Hepatocyte (in vitro differentiated cells): ENCODE measurements at regions not wholly inside any gene's neighbourhood (a gene's known extent, or its start where the extent isn't known, plus 50 kb on each side); places are given as distances from the start of the nearest gene placed in this dataset.

ENCODE experiments used
- DNase-seq: peaks from one replicate; pipeline ENCODE4 v3.0.0-alpha.2; 2016; ENCODE audit warnings: low spot score
- H2AFZ ChIP-seq: fragments of 200-600 bp; sonication (generic); 2 replicates; pipeline ENCODE4 v1.6.0; 2016; ENCODE audit warnings: antibody characterized with exemption, mild to moderate bottlenecking
- H3K27ac ChIP-seq: fragments of 200-600 bp; sonication (generic); 2 replicates; pipeline ENCODE4 v1.5.1; 2016; ENCODE audit warnings: mild to moderate bottlenecking
- H3K27me3 ChIP-seq: fragments of 200-600 bp; sonication (generic); 2 replicates; pipeline ENCODE4 v1.6.1; 2016
- H3K36me3 ChIP-seq: fragments of 200-600 bp; sonication (generic); replicated peaks from 2 replicates; pipeline ENCODE4 v1.5.1; 2016; ENCODE audit warnings: low read depth; ENCODE audit not compliant: insufficient read depth
- H3K4me1 ChIP-seq: fragments of 200-600 bp; sonication (generic); 2 replicates; pipeline ENCODE4 v1.5.1; 2016; ENCODE audit warnings: mild to moderate bottlenecking, moderate library complexity; ENCODE audit not compliant: insufficient read depth
- H3K4me2 ChIP-seq: fragments of 200-600 bp; sonication (generic); 2 replicates; pipeline ENCODE4 v1.6.0; 2016
- H3K4me3 ChIP-seq: fragments of 200-600 bp; sonication (generic); 2 replicates; pipeline ENCODE4 v1.5.1; 2016; ENCODE audit warnings: mild to moderate bottlenecking
- H3K79me2 ChIP-seq: fragments of 200-600 bp; sonication (generic); 2 replicates; pipeline ENCODE4 v1.6.0; 2017; ENCODE audit warnings: mild to moderate bottlenecking
- H3K9me2 ChIP-seq: fragments of 200-600 bp; sonication (generic); replicated peaks from 2 replicates; pipeline ENCODE4 v1.6.0; 2017; ENCODE audit warnings: mild to moderate bottlenecking; ENCODE audit not compliant: insufficient read depth
- H3K9me3 ChIP-seq: fragments of 200-600 bp; sonication (generic); 2 replicates; pipeline ENCODE4 v1.5.1; 2016; ENCODE audit warnings: low read depth, mild to moderate bottlenecking
- H4K20me1 ChIP-seq: fragments of 200-600 bp; sonication (generic); 2 replicates; pipeline ENCODE4 v1.6.0; 2016; ENCODE audit warnings: mild to moderate bottlenecking; ENCODE audit not compliant: insufficient read depth, poor library complexity, severe bottlenecking
- CTCF ChIP-seq: fragments of 200-600 bp; sonication (generic); IDR thresholded peaks from 2 replicates; pipeline ENCODE4 v1.5.1; 2016; ENCODE audit warnings: antibody characterized with exemption, mild to moderate bottlenecking; ENCODE audit not compliant: poor library complexity
- EZH2 ChIP-seq: fragments of 200-600 bp; sonication (generic); IDR thresholded peaks from 2 replicates; pipeline ENCODE4 v1.6.1; 2016; ENCODE audit warnings: antibody characterized with exemption, mild to moderate bottlenecking, borderline replicate concordance
- EZH2phosphoT487 ChIP-seq: fragments of 200-600 bp; sonication (generic); IDR thresholded peaks from one replicate; pipeline ENCODE4 v1.6.1; 2018; ENCODE audit warnings: antibody characterized with exemption, mild to moderate bottlenecking, low read depth, moderate library complexity; ENCODE audit not compliant: unreplicated experiment, severe bottlenecking
- WGBS: methylation state at CpG from one replicate; pipeline ENCODE4 v1.1.6; 2016; ENCODE audit warnings: low lambda C conversion rate; ENCODE audit errors: missing lambda C conversion rate; 5-methylcytosine and 5-hydroxymethylcytosine counted together

DNA sequence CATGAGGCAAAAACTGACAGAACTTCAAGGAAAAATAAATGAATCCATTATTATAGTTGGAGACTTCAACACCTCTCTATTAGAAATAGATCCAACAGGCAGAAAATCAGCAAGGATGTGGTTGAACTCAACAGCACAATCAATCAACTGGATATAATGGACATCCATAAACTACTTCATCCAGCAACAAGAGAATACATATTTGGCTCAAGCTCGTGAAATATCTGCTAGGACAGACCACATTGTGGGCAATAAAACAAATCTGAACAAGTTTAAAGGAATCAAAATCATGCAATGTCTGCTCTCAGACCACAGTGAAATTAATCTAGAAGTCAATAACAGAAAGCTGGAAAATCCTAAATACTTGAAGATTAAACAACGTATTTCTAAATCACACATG is 362.6 kb downstream of the CD109 start:
- no peaks in the 10 kb centered on the region for H3K79me2 ChIP-seq
- DNase-seq, result no peak
- H3K4me3 ChIP-seq, result no peak overlapping the region
- no peaks in the 10 kb centered on the region for H4K20me1 ChIP-seq
- WGBS, result 80% methylated on average over 2 of the region's 2 CpGs
- no peaks in the 10 kb centered on the region for H3K9me3 ChIP-seq
- no peaks in the 10 kb centered on the region for H3K4me1 ChIP-seq
- H3K27ac ChIP-seq, result no peak overlapping the region
- H3K36me3 ChIP-seq, result no peaks in the 10 kb centered on the region
- no peaks in the 10 kb centered on the region for H3K27me3 ChIP-seq
- H2AFZ ChIP-seq, result no peak overlapping the region
- H3K9me2 ChIP-seq, result no peaks in the 10 kb centered on the region
- TF ChIP-seq EZH2 (no peak), EZH2phosphoT487 (no peak)
- H3K4me2 ChIP-seq, result no peak overlapping the region

DNA sequence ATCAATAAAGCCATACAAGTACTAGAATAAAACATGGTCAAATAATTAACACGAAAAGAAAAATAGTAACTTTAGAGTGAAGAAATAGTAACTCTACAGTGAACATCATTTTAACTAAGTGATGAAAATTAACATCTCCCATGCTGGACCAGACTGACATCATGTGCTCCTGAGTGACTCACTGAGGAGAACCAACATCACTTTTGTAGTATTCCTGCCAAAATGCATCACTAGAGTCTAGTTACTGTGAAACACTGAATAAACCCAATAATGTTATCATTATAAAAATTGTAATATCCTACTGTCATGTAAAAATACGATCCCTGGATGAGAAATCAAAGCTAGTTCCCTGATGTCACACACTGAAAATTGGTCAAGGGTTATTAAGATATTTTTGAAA is 361.3 kb downstream of the CD109 start:
- no peaks in the 10 kb centered on the region for H3K9me3 ChIP-seq
- no peak overlapping the region for H2AFZ ChIP-seq
- TF ChIP-seq EZH2phosphoT487 (no peak), CTCF (no peak), EZH2 (no peak)
- no peaks in the 10 kb centered on the region for H3K4me1 ChIP-seq
- H3K36me3 ChIP-seq, result no peaks in the 10 kb centered on the region
- 88% methylated on average over 2 of the region's 2 CpGs for WGBS
- H3K27me3 ChIP-seq, result no peaks in the 10 kb centered on the region
- H4K20me1 ChIP-seq, result no peaks in the 10 kb centered on the region
- no peaks in the 10 kb centered on the region for H3K9me2 ChIP-seq
- DNase-seq, result no peak
- H3K4me2 ChIP-seq, result no peak overlapping the region
- H3K4me3 ChIP-seq, result no peak overlapping the region
- no peaks in the 10 kb centered on the region for H3K79me2 ChIP-seq
- H3K27ac ChIP-seq, result no peak overlapping the region

- Histone ChIP-seq H4K20me1 (no peaks in the 10 kb centered on the region), H2AFZ (no peak overlapping the region), H3K36me3 (no peaks in the 10 kb centered on the region), H3K27me3 (no peaks in the 10 kb centered on the region), H3K4me2 (no peak overlapping the region), H3K27ac (no peak overlapping the region), H3K4me1 (no peaks in the 10 kb centered on the region), H3K9me2 (no peaks in the 10 kb centered on the region), H3K79me2 (no peaks in the 10 kb centered on the region), H3K9me3 (no peaks in the 10 kb centered on the region), H3K4me3 (no peak overlapping the region)
- DNase-seq, result no peak
- TF ChIP-seq EZH2 (no peak), CTCF (no peak), EZH2phosphoT487 (no peak)
These were observed 358.2 kb downstream of the CD109 start for GRCh38 chr6:74054190-74054589.

DNA sequence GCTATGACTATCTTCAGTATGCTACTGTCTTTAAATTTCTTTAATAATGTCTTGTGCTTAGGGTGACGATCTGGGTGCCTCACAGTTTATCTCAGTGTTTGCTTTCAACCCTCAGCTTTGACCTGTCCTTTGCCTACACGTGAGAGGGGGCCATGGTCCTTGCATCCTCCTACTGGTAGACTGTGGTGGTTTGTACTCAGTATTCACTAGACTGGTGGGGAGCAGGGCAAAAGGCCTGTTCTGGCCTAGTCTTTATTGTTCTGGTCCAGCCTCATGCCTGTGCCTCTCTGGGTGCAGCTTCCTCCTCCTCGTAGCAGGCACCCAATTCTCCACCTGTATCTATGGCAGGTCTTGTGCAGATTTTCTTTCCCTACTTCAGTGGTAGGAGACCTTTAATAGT is 354.9 kb downstream of the CD109 start:
- no peak overlapping the region for H3K4me2 ChIP-seq
- H3K27me3 ChIP-seq, result no peaks in the 10 kb centered on the region
- H3K27ac ChIP-seq, result no peak overlapping the region
- no peaks in the 10 kb centered on the region for H3K79me2 ChIP-seq
- H3K4me1 ChIP-seq, result no peaks in the 10 kb centered on the region
- H4K20me1 ChIP-seq, result no peaks in the 10 kb centered on the region
- no peak overlapping the region for H3K4me3 ChIP-seq
- no peaks in the 10 kb centered on the region for H3K9me3 ChIP-seq
- no peak for DNase-seq
- no peak for TF ChIP-seq CTCF
- TF ChIP-seq EZH2, result no peak
- no peak for TF ChIP-seq EZH2phosphoT487
- H3K36me3 ChIP-seq, result no peaks in the 10 kb centered on the region
- no peak overlapping the region for H2AFZ ChIP-seq
- 58% methylated on average over 3 of the region's 3 CpGs for WGBS
- no peaks in the 10 kb centered on the region for H3K9me2 ChIP-seq
